ENCODE measurements at regions not wholly inside any gene's neighbourhood (a gene's known extent, or its start where the extent isn't known, plus 50 kb on each side); places are given as distances from the start of the nearest gene placed in this dataset.

DNA sequence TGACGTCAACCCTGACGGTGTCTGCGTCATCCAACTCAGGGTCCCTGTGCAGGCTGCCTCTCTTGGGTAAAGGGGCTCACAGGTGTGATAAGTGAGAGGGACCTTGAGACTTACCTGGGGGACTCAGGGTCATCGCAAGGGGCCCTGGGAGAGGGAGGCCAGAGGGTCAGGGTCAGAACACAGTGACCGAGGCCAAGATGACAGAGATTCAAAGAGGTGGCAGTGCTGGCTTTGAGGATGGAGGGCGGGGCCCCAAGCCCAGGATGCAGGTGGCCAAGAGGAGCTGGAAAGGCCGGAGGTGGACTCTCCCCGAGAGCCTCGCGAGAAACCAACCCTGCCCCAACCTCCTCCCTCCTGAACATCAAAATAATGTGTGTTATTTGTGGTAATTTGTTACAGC is 165.2 kb upstream of the PPP2R2D start:
- DNase-seq (ENCODE audit: low spot score), result no peak

DNA sequence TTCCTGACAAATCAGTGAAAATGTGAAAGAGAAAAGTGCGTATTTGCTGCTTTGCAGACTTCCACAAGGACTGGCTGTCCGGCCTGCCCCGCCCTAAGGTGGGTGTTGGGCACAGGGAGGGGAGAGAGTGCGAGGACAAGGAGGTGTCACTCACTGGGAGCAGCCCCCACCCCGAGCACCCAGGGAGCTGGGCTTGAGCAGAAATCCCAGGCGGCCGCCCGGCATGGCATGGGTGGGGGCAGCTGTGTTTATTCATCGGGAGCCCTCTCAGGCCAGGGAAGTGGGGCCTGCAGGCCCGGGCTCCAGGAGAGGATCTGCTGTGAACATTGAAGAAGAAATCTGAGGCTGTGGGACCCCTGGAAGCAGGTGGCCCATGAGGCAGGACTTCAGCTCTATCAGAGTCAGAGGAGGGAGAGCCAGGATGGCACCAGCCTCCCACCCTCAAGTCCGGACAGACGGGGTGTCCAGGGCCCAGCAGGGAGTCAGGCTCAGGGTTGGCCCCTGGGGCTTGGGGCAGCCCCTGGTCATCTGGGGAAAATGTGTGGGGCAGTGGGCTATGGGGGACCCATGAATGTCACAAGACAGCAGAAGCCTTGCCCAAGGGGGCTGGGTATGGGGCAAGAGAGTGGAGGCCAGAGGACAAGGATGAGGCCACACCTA is 164.4 kb upstream of the PPP2R2D start:
- no peak for DNase-seq (ENCODE audit: low spot score)

DNA sequence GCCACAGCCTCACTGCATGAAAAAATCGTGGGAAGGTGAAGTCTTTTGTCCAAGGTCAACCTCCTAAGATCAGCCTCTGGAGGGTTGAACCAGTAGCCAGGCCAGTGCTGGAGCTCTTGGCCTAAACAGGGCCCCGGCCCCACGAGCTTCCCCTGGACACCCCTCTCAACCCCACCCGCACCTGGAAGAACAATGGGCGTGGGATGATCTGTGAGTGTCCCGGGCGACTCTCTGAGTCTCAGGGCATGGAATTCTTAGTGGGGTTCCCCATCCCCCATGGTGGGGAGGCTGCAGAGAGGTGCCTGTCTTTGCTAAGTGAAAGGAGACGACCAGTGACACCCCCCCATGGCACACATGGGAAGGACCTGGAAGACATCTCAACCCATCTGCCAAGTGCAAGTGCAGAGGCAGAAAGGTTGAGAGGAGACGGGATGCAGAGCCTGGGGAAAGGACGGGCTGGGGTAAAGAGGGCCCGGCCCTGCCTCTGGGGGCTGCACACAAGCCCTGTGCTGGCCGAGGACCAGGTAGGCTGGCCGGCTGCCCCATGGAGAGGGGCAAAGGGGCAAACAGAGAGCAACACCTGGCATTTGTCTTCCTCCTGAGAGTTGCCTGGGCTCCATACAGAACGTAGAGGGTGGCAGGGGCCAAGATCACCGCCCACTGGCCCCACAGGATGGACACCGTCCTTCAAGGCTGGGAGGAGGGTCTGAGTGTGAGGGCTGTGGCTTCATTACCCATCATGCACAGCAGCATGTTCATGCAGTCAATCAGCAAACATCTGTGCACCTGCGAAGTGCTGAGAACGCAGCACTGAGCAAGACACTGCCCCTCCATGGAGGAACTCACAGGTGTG is 163.0 kb upstream of the PPP2R2D start:
- DNase-seq (ENCODE audit: low spot score), result no peak

DNA sequence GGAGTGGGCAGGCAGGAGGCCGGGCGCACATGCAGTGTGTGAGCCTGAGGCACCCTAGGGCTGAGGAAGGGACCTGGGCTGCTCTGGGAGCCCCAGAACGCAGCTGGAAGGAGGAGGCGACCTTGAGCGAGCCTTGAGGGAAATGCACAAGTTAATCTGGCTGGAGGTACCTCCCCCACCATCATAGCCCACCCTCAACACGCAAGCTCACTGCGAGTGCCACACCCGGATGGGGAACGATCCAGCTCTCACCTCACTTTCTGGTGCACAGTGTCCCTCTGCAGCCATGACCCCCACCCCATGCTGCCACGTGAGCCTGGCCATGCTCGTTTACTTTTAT is 162.4 kb upstream of the PPP2R2D start:
- DNase-seq (ENCODE audit: low spot score), result no peak

DNA sequence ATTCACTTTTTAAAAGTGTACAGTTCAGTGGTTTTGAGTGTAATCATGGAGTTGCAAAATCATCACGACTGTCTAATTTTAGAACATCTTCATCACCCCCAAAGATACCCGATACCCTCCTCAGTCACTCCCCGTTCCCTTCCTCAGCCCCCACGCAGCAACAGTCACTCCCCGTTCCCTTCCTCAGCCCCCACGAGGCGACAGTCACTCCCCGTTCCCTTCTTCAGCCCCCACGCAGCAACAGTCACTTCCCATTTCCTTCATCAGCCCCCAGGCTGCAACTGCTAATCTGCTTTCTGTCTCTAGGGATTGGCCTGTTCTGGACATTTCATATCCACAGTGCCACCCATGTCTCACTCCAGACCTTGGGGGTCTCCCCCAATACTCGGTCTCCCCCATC is 161.6 kb upstream of the PPP2R2D start:
- peak; percentile 66 for DNase-seq (ENCODE audit: low spot score)

DNA sequence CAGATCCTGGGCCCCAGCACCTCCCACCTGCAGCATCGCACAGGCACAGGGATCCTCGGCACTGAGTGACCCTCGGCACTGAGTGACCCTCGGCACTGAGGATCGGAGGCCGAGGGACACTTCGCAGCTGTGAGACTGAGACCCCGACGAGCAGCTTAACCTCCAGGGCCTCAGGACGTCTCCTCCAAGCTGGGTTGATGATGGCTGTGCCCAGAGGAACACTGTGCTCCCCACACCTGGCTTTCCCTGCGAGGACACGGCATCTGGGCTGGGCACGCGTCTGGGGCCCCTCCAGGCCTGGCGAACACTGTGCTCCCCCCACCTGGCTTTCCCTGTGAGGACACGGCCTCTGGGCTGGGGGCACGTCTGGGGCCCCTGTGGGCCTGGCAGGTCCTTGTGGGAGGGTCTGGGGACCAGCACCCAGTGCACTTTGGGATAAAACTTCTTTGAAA is 158.3 kb upstream of the PPP2R2D start:
- no peak for DNase-seq (ENCODE audit: low spot score)

DNA sequence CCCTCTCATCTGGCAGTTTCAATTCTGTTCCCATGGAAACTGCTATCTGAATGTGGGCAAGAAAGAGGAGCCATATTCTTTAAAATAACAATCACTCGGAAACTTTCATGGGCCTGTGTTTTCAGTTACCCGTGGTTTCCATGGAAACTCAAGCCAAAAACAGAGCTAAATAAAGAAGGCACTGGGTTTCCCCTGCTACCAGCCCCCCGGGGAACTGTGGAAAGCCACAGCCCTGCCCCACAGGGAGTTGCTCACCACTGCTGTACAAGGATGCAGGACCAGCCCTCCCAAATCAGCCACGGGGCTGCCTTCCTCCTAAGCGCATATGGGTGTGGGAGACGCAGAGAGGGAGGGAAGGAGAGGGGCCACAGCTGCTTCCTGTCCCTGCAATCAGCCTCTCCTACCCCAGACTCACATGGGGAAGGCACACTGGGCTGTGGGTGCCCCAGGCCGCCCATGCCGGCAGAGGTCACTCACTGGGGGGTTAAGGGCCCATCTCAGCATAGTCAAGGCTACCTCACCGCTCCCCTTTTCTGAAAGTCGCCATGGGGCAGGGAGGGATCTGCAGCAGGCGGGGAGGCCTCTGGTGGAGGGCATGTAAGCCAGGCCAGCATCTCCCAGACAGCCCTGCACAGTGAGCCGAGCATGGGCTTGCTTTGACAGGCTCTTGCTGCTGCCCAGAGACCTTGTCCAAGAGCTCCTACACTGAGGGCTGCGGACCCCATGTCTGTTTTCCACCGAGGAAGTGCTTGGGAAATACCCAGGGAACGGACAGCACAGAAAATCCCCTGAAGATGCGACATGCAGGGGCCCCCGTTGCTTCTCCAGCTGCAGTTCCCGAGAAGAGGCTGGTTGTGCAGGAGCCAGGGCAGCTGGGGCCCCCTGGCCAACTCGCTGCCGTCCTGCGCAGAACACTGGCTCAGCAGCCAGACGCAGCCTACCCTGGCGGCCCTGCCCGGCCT is 157.3 kb upstream of the PPP2R2D start:
- peak; percentile 15 for DNase-seq (ENCODE audit: low spot score)

DNA sequence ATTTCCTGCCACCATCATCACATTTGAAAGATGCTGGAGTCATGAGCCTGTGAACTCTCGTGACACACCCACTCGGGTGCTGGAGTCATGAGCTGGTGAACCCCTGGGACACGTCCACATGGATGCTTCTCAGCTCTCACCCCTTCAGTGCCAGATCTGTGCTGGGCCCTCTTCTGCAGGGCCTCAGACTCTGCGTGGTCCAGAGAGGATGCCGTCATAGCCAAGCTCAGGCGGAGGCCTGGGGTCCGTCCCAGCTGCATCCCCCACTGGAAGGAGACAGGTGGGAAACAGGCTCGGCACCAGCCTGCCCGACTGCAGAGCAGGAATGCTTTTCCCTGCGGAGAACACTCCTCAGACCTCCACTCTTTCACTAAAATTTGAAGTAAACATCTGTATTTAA is 156.5 kb upstream of the PPP2R2D start:
- no peak for DNase-seq (ENCODE audit: low spot score)

DNA sequence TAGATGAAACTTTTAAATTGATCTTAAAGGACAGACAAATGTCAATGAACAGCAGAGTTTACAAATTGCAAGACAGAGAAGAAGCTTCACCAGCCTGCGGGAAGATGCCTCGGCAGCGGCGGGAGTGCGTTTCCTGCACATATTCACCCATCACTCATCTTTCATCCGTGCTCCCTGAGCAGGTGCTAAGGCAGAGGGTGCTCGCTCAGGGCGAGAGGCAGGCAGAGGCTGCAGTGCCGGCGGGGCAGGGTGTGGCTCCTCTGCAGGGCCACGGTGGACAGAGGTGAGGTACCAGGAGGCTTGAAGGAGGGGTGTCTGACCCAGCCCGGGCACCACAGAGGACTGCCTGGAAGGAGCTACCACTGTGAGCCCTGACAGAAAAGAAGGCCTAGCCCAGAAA is 155.2 kb upstream of the PPP2R2D start:
- no peak for DNase-seq (ENCODE audit: low spot score)

DNA sequence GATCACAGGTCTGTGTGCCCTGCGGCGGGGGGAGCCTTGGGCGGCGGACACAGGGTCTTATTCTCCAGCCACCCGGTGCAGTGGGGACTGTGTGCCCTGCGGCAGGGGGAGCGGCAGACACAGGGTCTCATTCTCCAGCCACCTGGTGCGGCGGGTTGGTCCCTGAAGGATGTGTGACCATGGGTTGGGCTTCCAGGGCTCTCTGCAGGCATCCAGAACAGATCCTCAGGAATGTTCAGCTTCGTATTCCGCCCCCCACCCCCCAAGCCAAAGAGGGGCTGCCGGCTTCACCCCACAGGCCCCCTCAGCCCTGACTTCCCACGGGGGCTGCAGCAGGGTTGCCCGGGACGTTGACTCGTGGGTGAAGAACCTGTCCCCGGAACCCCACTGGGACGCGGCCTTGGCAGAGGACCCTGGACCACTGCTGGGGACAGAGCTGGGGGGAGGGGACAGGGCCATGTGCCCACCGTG is 154.5 kb upstream of the PPP2R2D start:
- no peak for DNase-seq (ENCODE audit: low spot score)

DNA sequence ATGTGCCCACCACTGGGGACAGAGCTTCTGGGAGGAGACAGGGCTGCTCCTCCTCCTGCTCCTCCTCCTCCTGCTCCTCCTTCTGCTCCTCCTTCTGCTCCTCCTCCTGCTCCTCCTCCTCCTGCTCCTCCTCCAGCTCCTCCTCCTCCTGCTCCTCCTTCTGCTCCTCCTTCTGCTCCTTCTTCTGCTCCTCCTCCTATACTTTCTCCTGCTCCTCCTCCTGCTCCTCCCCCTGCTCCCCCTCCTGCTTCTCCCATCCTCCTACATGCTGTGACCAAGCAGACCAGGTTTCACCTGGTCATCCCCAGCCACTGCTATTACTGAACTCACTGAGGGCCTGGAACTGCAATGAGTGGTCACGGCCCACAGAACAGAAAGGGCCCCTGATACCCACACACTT is 154.0 kb upstream of the PPP2R2D start:
- DNase-seq (ENCODE audit: low spot score), result no peak

DNA sequence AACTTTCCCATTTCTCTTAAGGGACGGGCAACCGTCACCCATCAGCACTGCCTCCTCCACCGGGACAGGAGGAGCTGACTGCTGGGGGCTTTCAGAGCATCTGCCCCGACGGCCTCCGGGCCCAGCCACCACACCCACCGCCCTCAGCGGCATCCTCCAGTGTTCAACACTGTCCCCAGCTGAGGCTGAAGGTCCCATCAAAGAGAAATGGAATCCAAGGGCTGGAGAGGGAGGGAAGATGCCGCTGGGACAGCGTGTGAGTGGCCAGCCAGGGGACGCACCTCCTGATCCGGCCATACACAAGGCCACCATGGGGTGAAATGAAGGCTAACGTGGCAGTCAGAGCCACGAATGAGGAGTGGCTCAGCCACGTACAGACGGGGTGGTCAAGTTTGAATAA is 153.6 kb upstream of the PPP2R2D start:
- no peak for DNase-seq (ENCODE audit: low spot score)

DNA sequence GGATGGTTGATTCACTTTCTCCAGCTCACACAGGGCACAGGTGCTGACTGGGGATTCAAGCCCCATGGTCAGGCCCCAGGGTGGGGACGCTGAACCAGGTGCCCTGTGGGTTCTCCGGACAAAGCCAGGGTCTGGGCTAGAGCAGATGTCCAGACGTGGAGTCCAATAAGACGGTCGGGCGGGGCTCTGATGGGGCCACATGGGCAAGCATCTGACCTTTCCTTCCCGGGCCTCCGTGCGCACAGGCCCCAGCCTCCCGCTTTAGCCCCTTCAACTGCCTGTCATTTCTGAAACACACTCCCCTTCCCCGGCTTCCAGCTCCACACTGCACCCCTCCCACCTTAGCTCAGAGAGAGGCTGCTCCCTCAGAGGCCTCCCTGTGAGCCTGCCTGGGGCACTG is 153.0 kb upstream of the PPP2R2D start:
- DNase-seq (ENCODE audit: low spot score), result no peak

DNA sequence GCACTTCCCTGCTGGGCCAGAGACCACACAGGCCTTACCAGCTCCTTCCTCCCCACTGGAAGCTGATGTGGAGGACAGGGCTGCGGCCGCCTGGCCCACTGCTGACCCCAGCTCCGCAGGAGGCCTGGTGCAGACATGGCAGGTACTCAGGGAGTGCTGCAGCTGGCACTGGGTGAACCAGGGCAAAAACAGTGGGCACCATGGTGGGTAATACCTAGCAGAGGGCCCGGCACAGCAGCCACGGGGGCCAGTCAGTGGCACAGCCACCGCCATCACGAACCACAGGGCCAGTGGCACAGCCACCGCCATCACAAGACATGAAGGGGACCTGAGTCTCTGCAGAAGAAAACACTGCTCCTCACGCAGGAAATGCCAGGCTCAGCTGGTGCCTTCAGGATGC is 152.6 kb upstream of the PPP2R2D start:
- DNase-seq (ENCODE audit: low spot score), result no peak

DNA sequence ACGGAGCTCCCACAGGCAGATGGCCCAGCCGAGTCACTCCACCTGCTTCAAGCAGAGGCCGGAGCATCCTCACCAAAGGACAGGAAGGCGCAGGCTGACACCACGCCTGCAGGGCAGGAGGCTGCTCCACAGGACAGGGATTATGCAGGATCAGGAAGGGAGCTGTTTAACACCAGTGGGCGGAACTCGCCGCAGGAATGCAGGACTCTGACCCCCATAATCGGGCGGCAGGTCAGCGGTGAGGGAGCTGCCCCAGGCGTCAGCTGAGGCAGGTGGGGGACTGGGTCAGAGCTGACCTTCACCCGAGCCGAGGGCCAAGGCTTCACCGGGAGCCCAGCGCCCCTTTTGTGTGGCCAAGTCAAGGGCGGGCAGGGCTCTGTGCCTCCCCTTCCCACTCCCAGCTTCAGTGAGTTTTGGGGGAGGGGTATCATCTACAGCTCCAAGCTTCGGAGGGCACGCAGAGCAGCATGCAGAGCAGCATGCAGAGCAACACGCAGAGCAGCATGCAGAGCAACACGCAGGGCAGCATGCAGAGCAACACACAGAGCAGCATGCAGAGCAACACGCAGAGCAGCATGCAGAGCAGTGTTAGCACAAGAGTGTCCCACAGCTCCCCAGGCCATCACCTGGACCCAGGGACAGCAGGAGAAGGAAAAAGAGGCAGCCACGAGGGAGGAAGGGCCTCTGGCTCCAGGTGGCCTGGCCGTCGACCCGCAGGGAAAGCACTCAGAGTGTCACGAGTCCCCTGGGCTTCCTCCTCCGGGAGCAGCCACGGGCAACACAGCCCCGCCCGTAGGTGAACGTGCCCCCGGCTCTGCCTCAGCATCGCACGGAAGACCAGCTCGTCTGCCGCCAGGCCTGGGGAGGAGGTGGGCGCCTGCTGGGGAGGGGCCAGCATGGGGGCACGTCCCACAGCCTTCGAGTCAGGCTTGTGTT is 151.7 kb upstream of the PPP2R2D start:
- DNase-seq (ENCODE audit: low spot score), result no peak

DNA sequence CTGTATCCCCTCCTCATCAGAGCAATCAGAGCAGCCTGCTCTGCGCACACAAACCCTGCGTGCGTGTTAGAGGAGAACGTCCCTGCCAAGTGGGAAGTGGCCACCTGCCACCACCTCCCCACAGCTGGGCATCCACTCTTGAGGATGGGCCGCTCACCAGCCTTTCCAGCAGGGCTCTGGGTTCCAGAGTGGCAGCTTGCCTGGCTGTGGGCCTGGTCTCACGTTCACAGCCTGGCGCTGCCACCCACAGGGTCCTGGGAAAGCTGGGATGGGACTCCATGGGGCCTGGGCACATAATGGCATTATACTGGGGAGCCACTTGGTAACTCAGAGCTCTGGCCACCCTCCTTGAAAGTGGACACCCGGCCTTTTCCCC is 151.1 kb upstream of the PPP2R2D start:
- DNase-seq (ENCODE audit: low spot score), result no peak

DNA sequence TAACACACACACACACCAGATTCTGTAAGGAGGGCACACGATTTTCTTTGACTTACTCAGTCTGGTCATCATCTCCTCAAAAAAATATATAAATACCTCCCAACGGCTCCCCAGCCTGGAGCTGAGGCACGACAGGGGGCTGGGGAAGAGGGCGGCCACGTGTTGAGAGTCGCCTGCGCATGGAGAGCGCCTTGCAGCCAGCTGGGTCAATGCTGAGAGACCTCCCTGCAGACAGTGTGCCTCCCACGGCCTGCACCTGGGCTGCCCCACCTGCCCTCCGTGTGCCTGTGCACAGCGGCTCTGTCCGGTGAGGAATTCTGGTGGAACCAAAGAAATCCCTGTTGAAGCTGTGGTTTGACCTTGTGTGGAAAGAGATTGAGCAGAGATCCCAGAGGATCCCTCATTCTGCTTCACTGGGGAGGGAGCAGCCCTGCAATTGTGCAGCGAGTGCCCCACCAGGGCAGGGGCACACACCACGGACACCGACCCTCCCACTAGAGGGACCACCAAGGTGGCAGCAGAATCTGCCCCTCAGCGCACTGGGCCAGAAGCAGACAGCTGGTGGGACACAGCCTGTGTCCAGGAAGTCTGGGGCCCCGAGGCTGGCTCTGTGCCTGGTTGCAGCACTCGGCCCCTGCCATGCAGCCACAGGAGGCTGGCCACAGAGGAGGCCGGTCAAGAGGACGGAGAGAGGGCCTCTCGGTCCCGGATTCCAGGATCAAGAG is 150.5 kb upstream of the PPP2R2D start:
- no peak for DNase-seq (ENCODE audit: low spot score)

DNA sequence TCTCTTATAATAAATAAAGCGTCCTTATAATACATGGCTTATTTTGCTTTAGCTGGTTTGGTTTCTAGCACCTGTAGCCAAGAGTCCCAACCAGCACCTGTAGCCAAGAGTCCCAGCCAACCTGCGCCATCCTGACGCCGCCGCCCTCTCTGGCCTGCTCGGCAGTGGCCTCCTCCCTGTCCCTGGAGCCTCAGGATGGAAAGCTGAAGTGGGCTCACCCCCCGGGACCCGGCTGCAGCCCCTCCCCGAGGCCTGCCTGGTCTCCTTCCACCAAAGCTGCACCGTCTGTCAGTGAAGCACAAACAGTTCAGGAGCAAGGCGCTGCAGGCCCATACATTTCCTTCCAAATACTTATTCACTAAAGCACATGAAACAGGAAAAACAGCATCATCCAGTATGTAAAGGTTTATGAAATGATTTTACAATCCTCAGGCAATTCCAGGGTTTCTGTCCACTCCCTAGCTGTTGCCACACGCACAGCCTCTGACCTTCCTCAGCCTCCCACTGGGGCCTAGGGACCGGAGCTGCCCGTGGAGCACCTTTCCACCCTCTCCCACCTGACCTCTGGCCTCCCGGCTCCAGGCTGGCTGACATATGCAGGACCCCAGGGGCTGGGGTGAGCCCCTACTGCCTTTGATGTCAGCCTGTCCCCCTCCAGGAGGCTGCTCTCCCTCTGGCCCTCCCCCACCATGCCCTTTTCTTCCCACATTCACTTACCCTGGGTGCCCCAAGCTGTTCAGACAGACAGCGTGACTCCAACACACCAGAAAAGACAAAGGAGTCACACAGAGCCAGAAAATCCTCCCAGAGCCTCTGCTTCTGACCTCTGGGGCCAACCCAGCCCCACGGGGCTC is 149.6 kb upstream of the PPP2R2D start:
- no peak for DNase-seq (ENCODE audit: low spot score)
